SK-N-SH treated with all-trans-retinoic acid at 6 μM for 48 hours (cell line): ENCODE measurements at regions not wholly inside any gene's neighbourhood (a gene's known extent, or its start where the extent isn't known, plus 50 kb on each side); places are given as distances from the start of the nearest gene placed in this dataset.

Source experiments
- ATAC-seq: fragments of 200-7000 bp; cut with Tn5 transposase; 3 replicates; pipeline ENCODE4 v1.9.1; 2020; ENCODE audit warnings: mild to moderate bottlenecking, moderate library complexity
- ARNTL ChIP-seq: fragments of 450-650 bp; formaldehyde crosslinking; IDR thresholded peaks from 2 replicates; pipeline ENCODE4 v1.5.0; 2020; ENCODE audit warnings: low read depth, mild to moderate bottlenecking, moderate library complexity, borderline replicate concordance
- BACH2 ChIP-seq: fragments of 250-450 bp; sonication (Bioruptor Pico); IDR thresholded peaks from 2 replicates; pipeline ENCODE4 v1.9.0; 2021; ENCODE audit warnings: mild to moderate bottlenecking, borderline replicate concordance
- CREB5 ChIP-seq: fragments of 250-450 bp; sonication (Bioruptor Pico); IDR thresholded peaks from 2 replicates; pipeline ENCODE4 v1.5.1; 2020; ENCODE audit warnings: low read depth, mild to moderate bottlenecking, moderate library complexity
- CSDC2 ChIP-seq: fragments of 250-450 bp; sonication (Bioruptor Pico); IDR thresholded peaks from 2 replicates; pipeline ENCODE4 v1.5.0; 2020; ENCODE audit warnings: mild to moderate bottlenecking, moderate library complexity
- CSRNP3 ChIP-seq: fragments of 250-450 bp; sonication (Bioruptor Pico); IDR thresholded peaks from 2 replicates; pipeline ENCODE4 v1.5.1; 2021; ENCODE audit warnings: mild to moderate bottlenecking, moderate library complexity
- ESRRG ChIP-seq: fragments of 250-450 bp; sonication (Bioruptor Pico); IDR thresholded peaks from 2 replicates; pipeline ENCODE4 v1.6.1; 2021; ENCODE audit warnings: mild to moderate bottlenecking
- GLIS3 ChIP-seq: fragments of 250-450 bp; sonication (Bioruptor Pico); IDR thresholded peaks from 2 replicates; pipeline ENCODE4 v1.5.0; 2020; ENCODE audit warnings: mild to moderate bottlenecking, moderate library complexity
- ISL1 ChIP-seq: fragments of 250-450 bp; sonication (Bioruptor Pico); IDR thresholded peaks from 2 replicates; pipeline ENCODE4 v2.1.2; 2022; ENCODE audit warnings: mild to moderate bottlenecking, moderate library complexity
- OSR1 ChIP-seq: fragments of 250-450 bp; sonication (Bioruptor Pico); IDR thresholded peaks from 2 replicates; pipeline ENCODE4 v1.8.0; 2022; ENCODE audit warnings: moderate library complexity, mild to moderate bottlenecking, inconsistent platforms
- POU6F1 ChIP-seq: fragments of 250-450 bp; sonication (Bioruptor Pico); IDR thresholded peaks from 2 replicates; pipeline ENCODE4 v1.8.0; 2021; ENCODE audit warnings: low read depth, mild to moderate bottlenecking, moderate library complexity, borderline replicate concordance
- RARB ChIP-seq: fragments of 250-450 bp; sonication (Bioruptor Pico); IDR thresholded peaks from 2 replicates; pipeline ENCODE4 v1.8.0; 2021; ENCODE audit warnings: mild to moderate bottlenecking, moderate library complexity
- SNAI2 ChIP-seq: fragments of 250-450 bp; sonication (Bioruptor Pico); IDR thresholded peaks from 2 replicates; pipeline ENCODE4 v1.5.0; 2020; ENCODE audit warnings: mild to moderate bottlenecking, moderate library complexity
- TCF4 ChIP-seq: fragments of 250-450 bp; sonication (Bioruptor Pico); IDR thresholded peaks from 2 replicates; pipeline ENCODE4 v1.8.0; 2021; ENCODE audit warnings: mild to moderate bottlenecking, moderate library complexity, borderline replicate concordance
- TOX ChIP-seq: fragments of 250-450 bp; sonication (Bioruptor Pico); IDR thresholded peaks from 2 replicates; pipeline ENCODE4 v1.8.0; 2021; ENCODE audit warnings: mild to moderate bottlenecking, moderate library complexity, borderline replicate concordance
- TSHZ2 ChIP-seq: fragments of 250-450 bp; sonication (Bioruptor Pico); IDR thresholded peaks from 2 replicates; pipeline ENCODE4 v1.5.0; 2020; ENCODE audit warnings: mild to moderate bottlenecking, moderate library complexity
- ZC3H10 ChIP-seq: fragments of 250-450 bp; sonication (Bioruptor Pico); IDR thresholded peaks from 2 replicates; pipeline ENCODE4 v1.5.1; 2021; ENCODE audit warnings: mild to moderate bottlenecking, moderate library complexity
- ZFP3 ChIP-seq: fragments of 250-450 bp; sonication (Bioruptor Pico); IDR thresholded peaks from 2 replicates; pipeline ENCODE4 v1.5.0; 2020; ENCODE audit warnings: mild to moderate bottlenecking, moderate library complexity
- ZFP30 ChIP-seq: fragments of 450-650 bp; formaldehyde crosslinking; IDR thresholded peaks from 2 replicates; pipeline ENCODE4 v1.5.0; 2022; ENCODE audit warnings: mild to moderate bottlenecking, moderate library complexity
- ZNF70 ChIP-seq: fragments of 450-650 bp; formaldehyde crosslinking; IDR thresholded peaks from 2 replicates; pipeline ENCODE4 v1.5.0; 2020; ENCODE audit warnings: mild to moderate bottlenecking, moderate library complexity

GRCh38 chr3:176190755-176191154 lies 1006.5 kb downstream of the TBL1XR1 start:
- TF ChIP-seq TCF4, result peak; percentile 52; the same call in 1 of the 2 replicates
- TF ChIP-seq CSDC2 (CRISPR knock-in tag), result no peak
- peak; percentile 81; the same call in 1 of the 2 replicates for TF ChIP-seq TSHZ2 (CRISPR knock-in tag)
- no peak for ATAC-seq

GRCh38 chr3:176183181-176183580 lies 1014.1 kb downstream of the TBL1XR1 start:
- TF ChIP-seq GLIS3 (CRISPR knock-in tag), result no peak
- no peak for TF ChIP-seq TSHZ2 (CRISPR knock-in tag)
- TF ChIP-seq CSDC2 (CRISPR knock-in tag), result no peak
- TF ChIP-seq ARNTL (CRISPR knock-in tag), result no peak
- TF ChIP-seq ISL1 (CRISPR knock-in tag), result no peak
- TF ChIP-seq TOX (CRISPR knock-in tag), result no peak
- no peak for TF ChIP-seq CSRNP3 (CRISPR knock-in tag)
- TF ChIP-seq ZFP30, result no peak
- no peak for TF ChIP-seq TCF4
- no peak for TF ChIP-seq BACH2 (CRISPR knock-in tag)
- no peak for ATAC-seq

- ATAC-seq, result no peak
- TF ChIP-seq POU6F1 (CRISPR knock-in tag) (no peak), TCF4 (no peak), OSR1 (CRISPR knock-in tag) (no peak), SNAI2 (CRISPR knock-in tag) (no peak), BACH2 (CRISPR knock-in tag) (no peak), CSRNP3 (CRISPR knock-in tag) (no peak), RARB (no peak)
Measured at GRCh38 chr3:176174060-176174459, 1023.2 kb downstream of the TBL1XR1 start.

- ATAC-seq, result no peak
- TF ChIP-seq GLIS3 (CRISPR knock-in tag), result no peak
- no peak for TF ChIP-seq OSR1 (CRISPR knock-in tag)
- TF ChIP-seq ESRRG (CRISPR knock-in tag), result no peak
- TF ChIP-seq ZFP3 (CRISPR knock-in tag), result no peak
- TF ChIP-seq POU6F1 (CRISPR knock-in tag), result no peak
- TF ChIP-seq ZC3H10 (CRISPR knock-in tag), result no peak
- TF ChIP-seq TOX (CRISPR knock-in tag), result no peak
- TF ChIP-seq ZFP30, result no peak
- TF ChIP-seq RARB, result no peak
- TF ChIP-seq CREB5, result no peak
- TF ChIP-seq TSHZ2 (CRISPR knock-in tag), result no peak
- no peak for TF ChIP-seq SNAI2 (CRISPR knock-in tag)
- TF ChIP-seq ZNF70 (CRISPR knock-in tag), result no peak
Measured at GRCh38 chr3:176172492-176172891, 1024.8 kb downstream of the TBL1XR1 start.
